Endometrium (tissue), 2 donors: ENCODE measurements at regions not wholly inside any gene's neighbourhood (a gene's known extent, or its start where the extent isn't known, plus 50 kb on each side); places are given as distances from the start of the nearest gene placed in this dataset.
A peak's percentile ranks its signal among the peaks of the same experiment; 100 is the strongest.
"Not testable (repeated sequence)": the region's sequence is repeated elsewhere in the genome, so short reads cannot be mapped to it uniquely, and the experiment has no call there.

Experiments
- FAIRE-seq: peaks from 2 replicates; lab custom pipeline; 2012; peaks lifted over from hg19 to GRCh38; lab: Jason Lieb, UNC
- donor health status: control.
- donor health status: control.

DNA sequence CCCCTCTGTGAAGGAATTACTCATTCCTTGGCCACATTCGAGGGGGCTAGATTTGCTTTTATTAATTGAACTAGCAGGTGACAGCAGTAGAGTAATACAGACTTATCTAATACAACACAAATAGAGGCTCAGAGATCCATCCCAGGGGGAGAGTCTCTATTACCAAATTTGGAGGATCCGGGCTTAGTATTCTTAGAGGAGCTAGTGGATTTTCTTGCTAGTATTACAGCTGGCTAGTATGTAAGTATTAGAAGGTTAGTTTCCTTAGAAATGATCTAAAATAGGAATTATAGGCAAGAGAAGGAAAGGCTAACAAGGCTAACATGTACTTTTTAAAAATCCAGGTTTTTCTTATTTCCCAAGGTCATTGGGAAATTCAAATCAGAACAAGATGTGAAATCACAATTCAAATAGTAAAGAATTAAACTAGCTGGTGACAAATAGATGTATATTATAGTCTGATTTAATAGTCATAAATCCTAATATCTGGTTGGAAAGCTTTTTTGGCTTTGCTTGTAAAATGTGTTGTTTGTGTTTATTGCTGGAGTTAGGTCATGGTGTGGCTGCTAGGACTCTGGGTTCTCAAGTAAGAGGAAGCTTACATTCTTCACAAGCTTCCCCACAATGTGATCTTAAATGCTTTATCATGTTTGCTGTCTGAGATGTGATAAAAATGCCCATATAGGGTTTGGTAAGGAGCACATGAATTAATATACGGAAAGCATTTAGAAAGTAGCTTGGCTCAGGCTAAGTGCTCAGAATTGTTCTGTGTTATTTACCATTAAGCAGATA is 160.4 kb upstream of the MPDZ start:
- no peak for FAIRE-seq

DNA sequence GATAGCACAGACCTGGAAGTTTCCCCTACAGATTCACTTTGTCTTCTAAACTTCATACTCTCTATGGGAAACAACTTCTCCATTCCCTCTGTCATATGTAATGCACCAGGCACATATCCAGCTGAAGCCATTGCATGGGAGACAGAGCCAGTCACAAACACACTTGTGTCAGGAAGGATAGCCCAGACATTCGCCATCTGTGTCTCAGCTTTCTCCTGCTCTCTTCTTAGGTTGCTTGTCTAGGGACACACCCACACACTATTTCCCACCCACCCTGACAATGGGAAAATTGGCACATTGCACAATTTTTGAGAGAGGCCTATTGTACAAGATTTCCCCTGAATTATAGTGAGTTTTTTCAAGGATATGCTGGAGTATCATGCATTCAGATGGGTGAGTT is 158.4 kb upstream of the MPDZ start:
- no peak for FAIRE-seq

DNA sequence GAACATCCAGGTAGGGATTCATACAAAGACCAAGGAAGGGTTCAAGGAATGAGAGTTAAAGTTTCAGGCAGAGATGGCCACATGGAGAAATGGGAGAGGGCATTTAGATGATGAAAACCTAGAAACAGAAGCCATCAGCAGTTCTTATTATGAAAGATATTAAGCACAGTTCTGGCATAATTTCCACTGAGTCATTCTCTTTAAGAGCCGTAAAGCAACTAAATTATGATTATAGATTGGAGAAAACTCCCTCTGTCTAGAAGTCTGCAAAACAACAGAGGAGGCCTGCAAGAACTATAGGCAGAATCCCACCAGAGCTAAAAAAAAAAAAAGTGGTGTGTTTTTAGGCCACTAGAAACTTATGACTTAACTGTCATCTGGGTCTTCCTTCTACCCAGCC is 157.1 kb upstream of the MPDZ start:
- no peak for FAIRE-seq

DNA sequence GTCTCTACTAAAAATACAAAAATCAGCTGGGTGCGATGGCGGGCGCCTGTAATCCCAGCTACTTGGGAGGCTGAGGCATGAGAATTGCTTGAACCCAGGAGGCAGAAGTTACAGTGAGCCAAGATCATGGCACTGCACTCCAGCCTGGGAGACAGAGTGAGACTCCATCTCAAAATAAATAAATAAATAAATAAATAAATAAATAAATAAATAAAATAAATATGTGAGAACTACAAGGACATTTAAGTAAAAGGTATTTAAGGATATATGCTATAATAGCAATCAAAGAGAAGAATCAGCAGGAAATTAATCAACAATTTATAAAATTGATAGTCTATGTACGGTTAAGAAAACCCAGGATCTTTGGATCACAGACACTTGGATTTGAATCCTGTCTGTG is 154.0 kb upstream of the MPDZ start:
- not testable (repeated sequence) for FAIRE-seq

GRCh38 chr9:13432904-13433303 is 153.4 kb upstream of the MPDZ start:
- no peak for FAIRE-seq

DNA sequence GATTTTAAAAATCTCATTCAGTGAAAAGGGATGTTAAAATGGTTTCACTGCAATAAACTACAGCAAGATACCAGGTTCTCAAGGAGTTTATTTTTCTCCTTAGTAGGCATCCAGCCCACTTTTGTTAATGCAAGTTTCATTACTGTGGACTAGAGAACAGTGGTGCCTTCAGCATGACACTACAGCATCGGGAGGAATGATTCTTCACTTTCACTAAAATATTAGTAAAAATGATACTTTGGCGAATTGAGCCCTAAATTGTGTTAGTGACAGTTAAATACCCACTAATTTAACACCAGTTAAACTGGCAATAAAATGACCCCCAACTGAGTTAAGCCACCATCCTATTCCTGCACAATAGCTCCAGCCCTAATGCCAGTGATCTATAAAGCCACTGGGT is 152.2 kb upstream of the MPDZ start:
- no peak for FAIRE-seq

DNA sequence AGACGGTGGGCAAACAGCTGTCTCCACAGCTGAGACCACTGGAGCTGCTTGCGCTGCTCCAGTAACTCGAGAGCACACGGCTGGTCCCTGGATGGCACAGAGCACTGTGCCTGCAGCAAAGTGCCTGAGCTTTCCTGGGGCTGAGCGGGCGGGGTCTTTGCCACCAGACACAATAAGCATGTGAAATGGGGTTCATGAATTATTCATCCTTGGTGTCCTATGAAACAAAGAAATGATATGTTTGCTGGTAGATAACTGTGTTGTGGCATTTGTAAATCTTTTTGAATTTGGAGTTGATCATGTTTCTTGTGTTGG is 151.7 kb upstream of the MPDZ start:
- no peak for FAIRE-seq

- FAIRE-seq, result no peak
Observed at GRCh38 chr9:13430368-13431221, 151.1 kb upstream of the MPDZ start.

- FAIRE-seq, result no peak
Observed at GRCh38 chr9:13429301-13430190, 150.1 kb upstream of the MPDZ start.

DNA sequence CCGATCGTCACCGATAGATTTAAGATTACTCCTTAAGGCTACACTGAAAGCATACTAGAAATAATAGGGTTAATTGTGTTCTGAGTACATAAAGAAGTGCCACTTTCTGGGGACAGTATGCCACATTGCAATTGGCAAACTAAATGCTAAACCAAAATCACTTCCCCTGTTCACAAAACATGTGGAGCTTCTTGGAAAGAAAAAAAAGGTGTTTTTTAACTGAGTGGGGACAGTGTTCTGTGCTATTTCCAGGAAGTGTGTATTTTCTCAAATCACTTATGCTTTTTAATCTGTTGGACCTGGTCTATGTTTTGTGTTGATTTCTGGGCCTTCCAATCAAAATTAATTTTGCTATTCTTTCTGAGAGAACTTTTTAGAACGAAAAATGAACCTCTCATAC is 149.3 kb upstream of the MPDZ start:
- FAIRE-seq, result no peak

GRCh38 chr9:13427587-13427986 is 148.1 kb upstream of the MPDZ start:
- FAIRE-seq, result peak; percentile 83

DNA sequence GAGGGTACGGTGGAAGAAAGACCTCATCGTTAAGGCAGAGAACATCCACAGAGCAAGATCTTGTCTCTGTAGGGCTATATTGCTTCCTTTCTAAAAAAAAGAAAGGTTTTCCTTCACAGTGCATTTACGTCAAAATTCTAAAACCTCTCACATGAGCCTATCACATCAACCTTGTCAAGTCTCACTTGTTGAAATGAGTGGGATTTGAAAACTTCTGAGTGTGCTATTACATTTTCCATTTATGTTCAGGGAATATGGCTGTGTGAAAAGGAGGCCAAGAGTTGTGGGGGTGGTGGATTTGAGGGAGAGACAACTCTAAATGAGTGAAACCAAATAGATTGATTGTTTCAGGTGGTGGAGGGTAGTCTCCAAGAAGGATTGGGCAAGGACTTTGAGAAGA is 147.1 kb upstream of the MPDZ start:
- no peak for FAIRE-seq

GRCh38 chr9:13424872-13425271 is 145.4 kb upstream of the MPDZ start:
- no peak for FAIRE-seq

DNA sequence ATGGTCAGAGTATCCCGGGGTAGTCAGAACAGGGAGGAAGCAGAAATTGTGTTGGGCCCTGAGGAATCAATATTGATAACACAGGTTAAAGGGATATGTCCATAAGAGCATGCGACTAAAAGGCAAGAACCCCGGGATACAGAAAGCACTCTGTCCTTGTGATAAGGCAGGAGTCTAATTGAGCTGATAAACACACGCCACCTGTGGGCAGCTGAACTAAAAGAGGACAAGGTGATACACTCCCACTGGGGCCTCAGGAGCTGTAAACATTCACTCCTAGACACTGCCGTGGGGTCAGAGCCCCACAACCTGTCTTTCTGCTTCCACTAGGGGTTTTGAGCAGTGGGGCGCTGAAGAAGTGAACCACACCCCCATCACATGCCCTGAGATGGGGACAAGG is 144.7 kb upstream of the MPDZ start:
- no peak for FAIRE-seq

GRCh38 chr9:13414349-13414748 is 134.9 kb upstream of the MPDZ start:
- FAIRE-seq, result no peak

DNA sequence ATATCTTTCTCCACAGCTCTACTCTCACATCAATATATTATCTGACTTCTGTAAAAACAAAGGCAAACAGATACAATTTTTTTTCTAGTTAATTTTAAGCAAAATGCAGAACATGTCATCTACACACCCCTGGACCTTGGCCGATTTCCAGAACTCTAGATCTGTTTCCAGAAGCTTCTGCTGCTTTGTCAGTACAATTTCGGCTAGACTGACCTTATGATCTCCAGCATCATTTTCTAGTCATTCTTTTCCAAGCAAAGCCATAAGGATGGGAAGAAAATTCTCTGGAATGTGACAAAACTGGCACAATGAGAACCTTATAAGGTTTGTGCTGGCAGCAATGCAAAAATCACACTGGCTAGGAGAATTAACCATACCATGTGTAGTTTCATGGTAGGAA is 132.8 kb upstream of the MPDZ start:
- no peak for FAIRE-seq

GRCh38 chr9:13411791-13412190 is 132.3 kb upstream of the MPDZ start:
- FAIRE-seq, result no peak

- FAIRE-seq, result no peak
Observed at GRCh38 chr9:13410566-13411031, 131.1 kb upstream of the MPDZ start.

GRCh38 chr9:13397661-13398060 is 118.2 kb upstream of the MPDZ start:
- FAIRE-seq, result peak; percentile 88

DNA sequence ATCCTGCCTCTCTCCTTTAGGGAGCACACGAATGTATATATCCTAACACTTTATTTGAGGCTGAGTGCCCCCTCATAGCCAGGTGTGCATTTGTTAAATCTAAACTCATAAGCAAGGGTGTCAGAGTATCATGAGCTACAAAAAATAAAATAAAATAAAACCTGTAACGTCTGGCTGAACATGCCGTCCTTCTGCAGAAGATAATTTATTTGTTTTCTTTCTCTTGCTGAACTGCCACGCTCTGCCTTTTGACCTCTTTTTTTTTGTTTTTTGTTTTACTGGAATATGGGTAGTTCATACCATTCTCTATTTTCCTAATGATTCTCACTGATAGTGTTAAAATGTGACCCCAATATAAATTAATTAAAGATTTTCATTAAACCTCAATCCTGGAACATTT is 117.7 kb upstream of the MPDZ start:
- FAIRE-seq, result no peak

DNA sequence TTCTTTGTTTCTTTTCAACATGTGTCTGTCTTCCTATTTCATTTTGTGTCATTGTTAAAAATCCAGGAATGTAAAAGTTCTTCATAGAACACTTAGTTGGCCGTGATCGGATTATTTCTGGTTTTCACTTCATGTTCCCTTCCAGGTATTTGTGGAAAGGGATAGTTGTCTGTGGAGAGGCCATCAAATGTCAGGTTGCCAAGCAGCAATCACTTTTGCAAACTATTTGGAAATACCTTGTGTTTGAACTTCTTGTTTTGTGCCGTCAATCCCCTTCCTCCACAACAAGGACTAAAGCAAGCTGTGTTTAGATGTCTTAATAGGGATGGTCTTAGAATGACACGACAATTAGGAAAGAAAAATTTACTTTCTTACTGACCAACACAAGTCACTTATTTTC is 116.9 kb upstream of the MPDZ start:
- no peak for FAIRE-seq

GRCh38 chr9:13395156-13395555 is 115.7 kb upstream of the MPDZ start:
- no peak for FAIRE-seq

- FAIRE-seq, result no peak
Observed at GRCh38 chr9:13388157-13388556, 108.7 kb upstream of the MPDZ start.
